GM23338 (cell line): ENCODE measurements at regions not wholly inside any gene's neighbourhood (a gene's known extent, or its start where the extent isn't known, plus 50 kb on each side); places are given as distances from the start of the nearest gene placed in this dataset.

Experiments
- ATAC-seq: fragments of 200-7000 bp; cut with Tn5 transposase; 3 replicates; pipeline ENCODE4 v1.9.1; 2020
- DNase-seq: peaks from one replicate; pipeline ENCODE4 v3.0.0-alpha.2; 2015; ENCODE audit warnings: low spot score
- H2AFZ ChIP-seq: fragments of 200-600 bp; sonication (generic); 2 replicates; pipeline ENCODE4 v1.8.0; 2016; ENCODE audit warnings: antibody characterized with exemption, mild to moderate bottlenecking, moderate library complexity
- H3F3A ChIP-seq: fragments of 200-600 bp; sonication (generic); replicated peaks from 2 replicates; pipeline ENCODE4 v1.8.0; 2017; ENCODE audit warnings: antibody characterized with exemption, mixed run types, low read depth
- H3K27ac ChIP-seq: fragments of 200-600 bp; sonication (generic); 2 replicates; pipeline ENCODE4 v1.6.1; 2016; ENCODE audit warnings: low read depth
- H3K27me3 ChIP-seq: fragments of 200-600 bp; sonication (generic); 2 replicates; pipeline ENCODE4 v1.8.0; 2016; ENCODE audit warnings: mild to moderate bottlenecking, mixed run types, moderate library complexity; ENCODE audit not compliant: insufficient read depth
- H3K36me3 ChIP-seq: fragments of 200-600 bp; sonication (generic); 2 replicates; pipeline ENCODE4 v1.8.0; 2016; ENCODE audit warnings: mild to moderate bottlenecking; ENCODE audit not compliant: insufficient read depth
- H3K4me1 ChIP-seq: fragments of 200-600 bp; sonication (generic); 2 replicates; pipeline ENCODE4 v1.8.0; 2016; ENCODE audit warnings: mild to moderate bottlenecking, moderate library complexity; ENCODE audit not compliant: insufficient read depth
- H3K4me2 ChIP-seq: fragments of 200-600 bp; sonication (generic); 2 replicates; pipeline ENCODE4 v1.7.1; 2017; ENCODE audit warnings: mixed run types
- H3K4me3 ChIP-seq: fragments of 200-600 bp; sonication (generic); 2 replicates; pipeline ENCODE4 v1.6.1; 2016; ENCODE audit warnings: mixed run types
- H3K79me2 ChIP-seq: fragments of 200-600 bp; sonication (generic); replicated peaks from 2 replicates; pipeline ENCODE4 v1.8.0; 2017; ENCODE audit warnings: mild to moderate bottlenecking; ENCODE audit not compliant: insufficient read depth
- H3K9me2 ChIP-seq: fragments of 200-600 bp; sonication (generic); 2 replicates; pipeline ENCODE4 v1.8.0; 2017; ENCODE audit not compliant: insufficient read depth
- H4K20me1 ChIP-seq: fragments of 200-600 bp; sonication (generic); replicated peaks from 2 replicates; pipeline ENCODE4 v1.8.0; 2017; ENCODE audit warnings: mild to moderate bottlenecking; ENCODE audit not compliant: insufficient read depth
- H3K27ac Mint-ChIP-seq: 2 replicates; pipeline ENCODE4 v1.8.0; 2020; ENCODE audit warnings: inconsistent platforms, mild to moderate bottlenecking, moderate library complexity, mixed read lengths
- H3K27me3 Mint-ChIP-seq: 3 replicates; pipeline ENCODE4 v1.8.0; 2022; ENCODE audit warnings: low read depth, mild to moderate bottlenecking, moderate library complexity, mixed read lengths, inconsistent platforms; ENCODE audit not compliant: insufficient read depth, poor library complexity
- H3K36me3 Mint-ChIP-seq: 3 replicates; pipeline ENCODE4 v1.8.0; 2021; ENCODE audit warnings: low read depth, mild to moderate bottlenecking, inconsistent platforms, moderate library complexity, mixed read lengths
- H3K4me1 Mint-ChIP-seq: 3 replicates; pipeline ENCODE4 v1.8.0; 2020; ENCODE audit warnings: mild to moderate bottlenecking, inconsistent platforms, mixed read lengths
- H3K4me3 Mint-ChIP-seq: 3 replicates; pipeline ENCODE4 v1.8.0; 2021; ENCODE audit warnings: moderate library complexity, mild to moderate bottlenecking, inconsistent platforms, mixed read lengths
- H3K9me3 Mint-ChIP-seq: 3 replicates; pipeline ENCODE4 v1.8.0; 2020; ENCODE audit warnings: moderate library complexity, mild to moderate bottlenecking, inconsistent platforms, mixed read lengths
- CREB1 ChIP-seq: fragments of 250-450 bp; sonication (Bioruptor Pico); IDR thresholded peaks from 2 replicates; pipeline ENCODE4 v1.5.0; 2020; ENCODE audit warnings: low read depth, mild to moderate bottlenecking, moderate library complexity
- EZH2 ChIP-seq: fragments of 200-600 bp; sonication (generic); IDR thresholded peaks from one replicate; pipeline ENCODE4 v1.8.0; 2017; ENCODE audit warnings: antibody characterized with exemption, mild to moderate bottlenecking, low read depth; ENCODE audit not compliant: unreplicated experiment
- JUNB ChIP-seq: IDR thresholded peaks from one replicate; pipeline ENCODE4 v1.6.1; 2016; ENCODE audit warnings: antibody characterized with exemption; ENCODE audit not compliant: unreplicated experiment
- POLR2AphosphoS5 ChIP-seq: IDR thresholded peaks from 2 replicates; pipeline ENCODE4 v1.6.1; 2016; ENCODE audit warnings: antibody characterized with exemption, low read depth
- REST ChIP-seq: IDR thresholded peaks from one replicate; pipeline ENCODE4 v1.6.1; 2018; ENCODE audit warnings: antibody characterized with exemption; ENCODE audit not compliant: unreplicated experiment
- STAT1 ChIP-seq: IDR thresholded peaks from one replicate; pipeline ENCODE4 v1.6.1; 2016; ENCODE audit warnings: antibody characterized with exemption; ENCODE audit not compliant: unreplicated experiment
- ZNF331 ChIP-seq: fragments of 250-450 bp; sonication (Bioruptor Pico); IDR thresholded peaks from 2 replicates; pipeline ENCODE4 v1.5.0; 2020; ENCODE audit warnings: low read depth, mild to moderate bottlenecking, moderate library complexity
- TF ChIP-seq, protein P1 (sequence below): fragments of 250-450 bp; sonication (Bioruptor Pico); IDR thresholded peaks from 2 replicates; pipeline ENCODE4 v1.5.0; 2020; ENCODE audit warnings: mild to moderate bottlenecking, moderate library complexity

DNA sequence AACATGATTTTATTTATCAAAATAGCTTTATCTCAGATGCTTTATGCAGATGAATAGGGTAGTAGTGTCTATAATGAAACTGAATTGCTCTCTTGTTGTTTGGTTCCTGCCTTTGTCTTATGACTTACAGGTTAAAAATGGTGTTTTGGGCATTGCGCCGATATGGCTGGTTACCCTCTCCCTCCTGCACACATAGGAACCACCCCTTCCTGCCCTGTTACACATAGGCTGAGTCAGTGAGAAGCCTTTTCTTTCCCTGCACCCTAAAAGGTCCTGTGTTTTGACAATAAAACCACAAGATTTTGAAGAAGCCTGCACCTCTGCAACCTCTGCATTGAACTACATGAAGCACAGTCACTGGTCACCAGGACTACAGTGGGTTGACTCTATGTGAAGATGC lies 655.8 kb upstream of the ANKRD30A start:
- no peaks in the 10 kb centered on the region for H3K27me3 ChIP-seq
- H2AFZ ChIP-seq = no peak overlapping the region
- H3K4me1 Mint-ChIP-seq = no peaks in the 10 kb centered on the region
- no peak overlapping the region for H3K4me3 ChIP-seq
- H3K36me3 ChIP-seq = no peaks in the 10 kb centered on the region
- H3F3A ChIP-seq = no peaks in the 10 kb centered on the region
- H3K9me3 Mint-ChIP-seq = no peaks in the 10 kb centered on the region
- TF ChIP-seq, protein P1, sequence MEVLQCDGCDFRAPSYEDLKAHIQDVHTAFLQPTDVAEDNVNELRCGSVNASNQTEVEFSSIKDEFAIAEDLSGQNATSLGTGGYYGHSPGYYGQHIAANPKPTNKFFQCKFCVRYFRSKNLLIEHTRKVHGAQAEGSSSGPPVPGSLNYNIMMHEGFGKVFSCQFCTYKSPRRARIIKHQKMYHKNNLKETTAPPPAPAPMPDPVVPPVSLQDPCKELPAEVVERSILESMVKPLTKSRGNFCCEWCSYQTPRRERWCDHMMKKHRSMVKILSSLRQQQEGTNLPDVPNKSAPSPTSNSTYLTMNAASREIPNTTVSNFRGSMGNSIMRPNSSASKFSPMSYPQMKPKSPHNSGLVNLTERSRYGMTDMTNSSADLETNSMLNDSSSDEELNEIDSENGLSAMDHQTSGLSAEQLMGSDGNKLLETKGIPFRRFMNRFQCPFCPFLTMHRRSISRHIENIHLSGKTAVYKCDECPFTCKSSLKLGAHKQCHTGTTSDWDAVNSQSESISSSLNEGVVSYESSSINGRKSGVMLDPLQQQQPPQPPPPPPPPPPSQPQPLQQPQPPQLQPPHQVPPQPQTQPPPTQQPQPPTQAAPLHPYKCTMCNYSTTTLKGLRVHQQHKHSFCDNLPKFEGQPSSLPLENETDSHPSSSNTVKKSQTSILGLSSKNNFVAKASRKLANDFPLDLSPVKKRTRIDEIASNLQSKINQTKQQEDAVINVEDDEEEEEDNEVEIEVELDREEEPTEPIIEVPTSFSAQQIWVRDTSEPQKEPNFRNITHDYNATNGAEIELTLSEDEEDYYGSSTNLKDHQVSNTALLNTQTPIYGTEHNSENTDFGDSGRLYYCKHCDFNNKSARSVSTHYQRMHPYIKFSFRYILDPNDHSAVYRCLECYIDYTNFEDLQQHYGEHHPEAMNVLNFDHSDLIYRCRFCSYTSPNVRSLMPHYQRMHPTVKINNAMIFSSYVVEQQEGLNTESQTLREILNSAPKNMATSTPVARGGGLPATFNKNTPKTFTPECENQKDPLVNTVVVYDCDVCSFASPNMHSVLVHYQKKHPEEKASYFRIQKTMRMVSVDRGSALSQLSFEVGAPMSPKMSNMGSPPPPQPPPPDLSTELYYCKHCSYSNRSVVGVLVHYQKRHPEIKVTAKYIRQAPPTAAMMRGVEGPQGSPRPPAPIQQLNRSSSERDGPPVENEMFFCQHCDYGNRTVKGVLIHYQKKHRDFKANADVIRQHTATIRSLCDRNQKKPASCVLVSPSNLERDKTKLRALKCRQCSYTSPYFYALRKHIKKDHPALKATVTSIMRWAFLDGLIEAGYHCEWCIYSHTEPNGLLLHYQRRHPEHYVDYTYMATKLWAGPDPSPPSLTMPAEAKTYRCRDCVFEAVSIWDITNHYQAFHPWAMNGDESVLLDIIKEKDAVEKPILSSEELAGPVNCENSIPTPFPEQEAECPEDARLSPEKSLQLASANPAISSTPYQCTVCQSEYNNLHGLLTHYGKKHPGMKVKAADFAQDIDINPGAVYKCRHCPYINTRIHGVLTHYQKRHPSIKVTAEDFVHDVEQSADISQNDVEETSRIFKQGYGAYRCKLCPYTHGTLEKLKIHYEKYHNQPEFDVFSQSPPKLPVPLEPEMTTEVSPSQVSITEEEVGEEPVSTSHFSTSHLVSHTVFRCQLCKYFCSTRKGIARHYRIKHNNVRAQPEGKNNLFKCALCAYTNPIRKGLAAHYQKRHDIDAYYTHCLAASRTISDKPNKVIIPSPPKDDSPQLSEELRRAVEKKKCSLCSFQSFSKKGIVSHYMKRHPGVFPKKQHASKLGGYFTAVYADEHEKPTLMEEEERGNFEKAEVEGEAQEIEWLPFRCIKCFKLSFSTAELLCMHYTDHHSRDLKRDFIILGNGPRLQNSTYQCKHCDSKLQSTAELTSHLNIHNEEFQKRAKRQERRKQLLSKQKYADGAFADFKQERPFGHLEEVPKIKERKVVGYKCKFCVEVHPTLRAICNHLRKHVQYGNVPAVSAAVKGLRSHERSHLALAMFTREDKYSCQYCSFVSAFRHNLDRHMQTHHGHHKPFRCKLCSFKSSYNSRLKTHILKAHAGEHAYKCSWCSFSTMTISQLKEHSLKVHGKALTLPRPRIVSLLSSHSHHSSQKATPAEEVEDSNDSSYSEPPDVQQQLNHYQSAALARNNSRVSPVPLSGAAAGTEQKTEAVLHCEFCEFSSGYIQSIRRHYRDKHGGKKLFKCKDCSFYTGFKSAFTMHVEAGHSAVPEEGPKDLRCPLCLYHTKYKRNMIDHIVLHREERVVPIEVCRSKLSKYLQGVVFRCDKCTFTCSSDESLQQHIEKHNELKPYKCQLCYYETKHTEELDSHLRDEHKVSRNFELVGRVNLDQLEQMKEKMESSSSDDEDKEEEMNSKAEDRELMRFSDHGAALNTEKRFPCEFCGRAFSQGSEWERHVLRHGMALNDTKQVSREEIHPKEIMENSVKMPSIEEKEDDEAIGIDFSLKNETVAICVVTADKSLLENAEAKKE (CRISPR knock-in tag) = no peak
- no peak for TF ChIP-seq STAT1
- no peak for TF ChIP-seq EZH2
- no peak for TF ChIP-seq JUNB
- no peak for TF ChIP-seq POLR2AphosphoS5
- TF ChIP-seq REST = no peak
- TF ChIP-seq ZNF331 (CRISPR knock-in tag) = no peak
- TF ChIP-seq CREB1 (CRISPR knock-in tag) = no peak
- no peak overlapping the region for H3K4me2 ChIP-seq
- H3K27ac Mint-ChIP-seq = no peak overlapping the region
- H3K4me3 Mint-ChIP-seq = no peak overlapping the region
- 0 out of 2 replicates have a peak, but pooled peaks cover 6% of the 10 kb centered on the region for H3K9me2 ChIP-seq
- no peaks in the 10 kb centered on the region for H3K79me2 ChIP-seq
- DNase-seq = no peak
- H3K4me1 ChIP-seq = no peaks in the 10 kb centered on the region
- H3K27me3 Mint-ChIP-seq = peaks cover 2% of the 10 kb centered on the region
- no peak overlapping the region for H3K27ac ChIP-seq
- no peaks in the 10 kb centered on the region for H4K20me1 ChIP-seq
- no peak for ATAC-seq
- no peaks in the 10 kb centered on the region for H3K36me3 Mint-ChIP-seq
